B cell (primary cell): ENCODE measurements at regions not wholly inside any gene's neighbourhood (a gene's known extent, or its start where the extent isn't known, plus 50 kb on each side); places are given as distances from the start of the nearest gene placed in this dataset.

Source experiments
- ATAC-seq: fragments of 200-7000 bp; cut with Tn5 transposase; one replicate; pipeline ENCODE4 v1.10.0; 2021; ENCODE audit warnings: low read depth, mild to moderate bottlenecking, moderate number of reproducible peaks, moderate library complexity
- CTCF ChIA-PET: fragments of 350-600 bp; sonication (Branson Sonifier 250); formaldehyde crosslinking; loops from one replicate; lab custom pipeline; 2021; ENCODE audit warnings: antibody characterized with exemption, inconsistent platforms; lab: Charles Lee
- POLR2A ChIA-PET: fragments of 350-600 bp; sonication (Branson Sonifier 250); formaldehyde crosslinking; loops from one replicate; lab custom pipeline; 2021; ENCODE audit warnings: antibody characterized with exemption; lab: Charles Lee
- DNase-seq: peaks from one replicate; pipeline ENCODE4 v3.0.0; 2013
- H2AFZ ChIP-seq: 2 replicates; pipeline ENCODE4 v1.6.1; 2012; ENCODE audit warnings: mild to moderate bottlenecking, low read depth, low read length; ENCODE audit not compliant: insufficient read depth, poor library complexity, severe bottlenecking
- H3K27ac ChIP-seq, 2 donors: 1 replicate in 1 of 2; 2 replicates in 1 of 2; pipeline ENCODE4 v1.5.1; 2012 to 2013; ENCODE audit warnings: low read length in 2 of 2, mild to moderate bottlenecking in 2 of 2, moderate library complexity in 1 of 2
- H3K27me3 ChIP-seq, 4 experiments: fragments of 200-600 bp in 1 of 4; sonication (generic) in 1 of 4; replicated peaks in 1 of 4; 1 replicate in 2 of 4; 2 replicates in 2 of 4; pipeline versions ENCODE4 v1.6.1 to v1.7.0; 2013 to 2016; ENCODE audit warnings: low read length in 3 of 4, mild to moderate bottlenecking in 2 of 4, mixed read lengths in 1 of 4, moderate library complexity in 1 of 4; ENCODE audit not compliant: insufficient read depth in 4 of 4, control insufficient read depth in 3 of 4; ENCODE audit errors: control extremely low read depth in 1 of 4
- H3K36me3 ChIP-seq, 2 experiments: replicated peaks in 1 of 2; 1 replicate in 1 of 2; 2 replicates in 1 of 2; pipeline versions ENCODE4 v1.6.1 to v1.7.1; 2013; ENCODE audit warnings: low read length in 1 of 2; ENCODE audit not compliant: insufficient read depth in 2 of 2, control insufficient read depth in 1 of 2; ENCODE audit errors: control extremely low read depth in 1 of 2, extremely low read depth in 1 of 2
- H3K4me1 ChIP-seq, 2 donors: fragments of 200-600 bp in 1 of 2; sonication (generic) in 1 of 2; 1 replicate in 1 of 2; 2 replicates in 1 of 2; pipeline versions ENCODE4 v1.5.1 to v1.6.1; 2013 to 2017; ENCODE audit warnings: low read length in 2 of 2; ENCODE audit not compliant: control insufficient read depth in 2 of 2, insufficient read depth in 2 of 2
- H3K4me2 ChIP-seq: replicated peaks from 2 replicates; pipeline ENCODE3; 2012; ENCODE audit warnings: mild to moderate bottlenecking, low read depth, low read length; ENCODE audit not compliant: poor library complexity, severe bottlenecking
- H3K4me3 ChIP-seq, 5 experiments: fragments of 200-600 bp in 1 of 5; sonication (generic) in 1 of 5; 1 replicate in 3 of 5; 2 replicates in 2 of 5; pipeline versions ENCODE4 v1.5.1 to v1.7.0; 2011 to 2016; ENCODE audit warnings: low read length in 4 of 5, mild to moderate bottlenecking in 4 of 5, low read depth in 2 of 5, control low read depth in 1 of 5, moderate library complexity in 1 of 5; ENCODE audit not compliant: insufficient read depth in 1 of 5; ENCODE audit errors: control extremely low read depth in 1 of 5, extremely low read depth in 1 of 5
- H3K79me2 ChIP-seq: fragments of 200-600 bp; sonication (generic); one replicate; pipeline ENCODE4 v1.6.0; 2016; ENCODE audit warnings: low read length; ENCODE audit not compliant: control insufficient read depth, insufficient read depth
- H3K9ac ChIP-seq: fragments of 200-600 bp; sonication (generic); 2 replicates; pipeline ENCODE4 v1.6.1; 2017; ENCODE audit warnings: mild to moderate bottlenecking, low read length, moderate library complexity
- H3K9me3 ChIP-seq, 3 donors: one replicate each; pipeline versions ENCODE4 v1.6.1 to v1.7.1; 2013; ENCODE audit warnings: low read length in 2 of 3; ENCODE audit not compliant: control insufficient read depth in 2 of 3, insufficient read depth in 1 of 3; ENCODE audit errors: control extremely low read depth in 1 of 3
- H4K20me1 ChIP-seq: 2 replicates; pipeline ENCODE4 v1.6.0; 2012; ENCODE audit warnings: mild to moderate bottlenecking, low read length; ENCODE audit not compliant: insufficient read depth, control insufficient read depth, poor library complexity, severe bottlenecking
- H3K27ac Mint-ChIP-seq: one replicate; pipeline ENCODE4 v1.8.0; 2021; ENCODE audit warnings: mixed read lengths
- H3K27me3 Mint-ChIP-seq: one replicate; pipeline ENCODE4 v1.8.0; 2021; ENCODE audit warnings: mixed read lengths
- H3K4me1 Mint-ChIP-seq: one replicate; pipeline ENCODE4 v1.8.0; 2021; ENCODE audit warnings: mixed read lengths
- H3K4me3 Mint-ChIP-seq: one replicate; pipeline ENCODE4 v1.8.0; 2021; ENCODE audit warnings: mixed read lengths
- H3K9me3 Mint-ChIP-seq: one replicate; pipeline ENCODE4 v1.8.0; 2022; ENCODE audit warnings: mixed read lengths; ENCODE audit not compliant: insufficient read depth
- CTCF ChIP-seq: fragments of 200-600 bp; IDR thresholded peaks from one replicate; pipeline ENCODE4 v1.8.0; 2022; ENCODE audit warnings: antibody characterized with exemption, mild to moderate bottlenecking
- EZH2 ChIP-seq: IDR thresholded peaks from 2 replicates; pipeline ENCODE4 v1.6.1; 2012; ENCODE audit warnings: borderline replicate concordance, low read depth, mild to moderate bottlenecking, moderate library complexity, low read length; ENCODE audit not compliant: insufficient read depth, poor library complexity, severe bottlenecking
- WGBS: methylation state at CpG from one replicate; pipeline ENCODE4 v1.1.5; 2013; ENCODE audit warnings: missing lambda C conversion rate; ENCODE audit not compliant: insufficient coverage; 5-methylcytosine and 5-hydroxymethylcytosine counted together
- intact Hi-C: fragments of 100-400 bp; cut with micrococcal nuclease; formaldehyde crosslinking; loops from one replicate; pipeline ENCODE4 v1.10.0; 2022

- Histone ChIP-seq H2AFZ (no peak overlapping the region), H3K79me2 (no peaks in the 10 kb centered on the region), H3K9ac (no peak overlapping the region), H3K4me2 (no peak overlapping the region), H3K9me3 (peaks cover 0 to 7% (median 0%) of the 10 kb centered on the region in 3 donors), H3K4me1 (no peaks in the 10 kb centered on the region), H3K36me3 (no peaks in the 10 kb centered on the region), H3K27me3 (no peaks in the 10 kb centered on the region), H3K4me3 (no peak overlapping the region), H4K20me1 (no peaks in the 10 kb centered on the region), H3K27ac (no peak overlapping the region)
- ATAC-seq, result no peak
- 100% methylated on average over 1 of the region's 6 CpGs for WGBS
- intact Hi-C loops, result no loop called here
- no peak for DNase-seq
- TF ChIP-seq EZH2, result no peak
- TF ChIP-seq CTCF, result no peak
- no peaks in the 10 kb centered on the region for H3K4me1 Mint-ChIP-seq
- CTCF ChIA-PET, result no interaction called here
- H3K27me3 Mint-ChIP-seq, result no peaks in the 10 kb centered on the region
- POLR2A ChIA-PET, result interaction anchor here (0.7 kb wide), 1 partner anchor 420 kb away, joined by 4 read pairs; no protein-coding TSS in a partner anchor
- H3K4me3 Mint-ChIP-seq, result no peak overlapping the region
- no peak overlapping the region for H3K27ac Mint-ChIP-seq
- no peaks in the 10 kb centered on the region for H3K9me3 Mint-ChIP-seq
These were observed 205.2 kb upstream of the SEMA6A start for GRCh38 chr5:116779846-116780245.

DNA sequence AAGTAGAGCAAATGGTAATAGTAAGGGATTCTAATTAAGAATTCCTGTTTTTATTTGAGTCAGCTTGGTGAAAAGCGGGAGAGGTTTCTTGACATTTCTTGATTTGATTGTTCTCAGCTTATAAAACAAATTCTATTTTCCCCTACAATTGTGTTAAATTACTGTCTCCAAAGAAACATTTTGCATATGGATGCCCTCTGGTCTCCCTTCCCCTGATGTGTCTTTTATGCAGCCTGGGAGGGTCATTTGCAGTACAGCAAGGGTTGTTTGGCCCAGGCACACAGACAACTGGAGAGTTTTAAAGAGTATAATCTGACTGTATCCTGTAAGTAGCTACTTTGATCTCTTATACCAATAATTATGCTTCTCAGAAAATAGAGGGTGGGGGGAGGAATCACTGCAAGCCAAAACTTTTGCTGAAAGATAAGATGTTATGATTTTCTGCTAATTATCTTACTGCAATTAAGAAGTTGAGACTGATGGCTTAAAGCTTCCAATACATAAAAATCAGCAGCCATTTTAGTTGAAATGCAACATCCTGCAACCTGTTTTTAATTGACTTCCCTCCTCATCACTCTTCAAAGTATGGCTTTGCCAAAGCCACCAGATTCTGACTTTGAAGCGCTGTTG is 204.1 kb upstream of the SEMA6A start:
- H3K4me2 ChIP-seq, result no peak overlapping the region
- POLR2A ChIA-PET, result interaction anchor here (0.7 kb wide), 1 partner anchor 419 kb away, joined by 4 read pairs; no protein-coding TSS in a partner anchor

More for the DNA sequence above, 204.1 kb upstream of the SEMA6A start:
- Mint-ChIP-seq H3K27ac (no peak overlapping the region), H3K4me1 (no peaks in the 10 kb centered on the region), H3K4me3 (no peak overlapping the region), H3K9me3 (no peaks in the 10 kb centered on the region), H3K27me3 (no peaks in the 10 kb centered on the region)
- peaks cover 0 to 5% (median 0%) of the 10 kb centered on the region in 3 donors for H3K9me3 ChIP-seq
- CTCF ChIA-PET, result no interaction called here
- no peaks in the 10 kb centered on the region for H4K20me1 ChIP-seq
- DNase-seq (no peak), ATAC-seq (no peak)
- H3K27ac ChIP-seq, result no peak overlapping the region
- no peaks in the 10 kb centered on the region for H3K4me1 ChIP-seq
- no peaks in the 10 kb centered on the region for H3K36me3 ChIP-seq
- H3K79me2 ChIP-seq, result no peaks in the 10 kb centered on the region
- TF ChIP-seq CTCF, result no peak
- no peak for TF ChIP-seq EZH2
- intact Hi-C loops, result no loop called here
- no peaks in the 10 kb centered on the region for H3K27me3 ChIP-seq
- H2AFZ ChIP-seq, result no peak overlapping the region
- H3K4me3 ChIP-seq, result no peak overlapping the region
- no CpG with 5 or more reads among the region's 2 CpGs for WGBS
- no peak overlapping the region for H3K9ac ChIP-seq
